ENCODE measurements at regions not wholly inside any gene's neighbourhood (a gene's known extent, or its start where the extent isn't known, plus 50 kb on each side); places are given as distances from the start of the nearest gene placed in this dataset.
"Not testable (repeated sequence)": the region's sequence is repeated elsewhere in the genome, so short reads cannot be mapped to it uniquely, and the experiment has no call there.

DNA sequence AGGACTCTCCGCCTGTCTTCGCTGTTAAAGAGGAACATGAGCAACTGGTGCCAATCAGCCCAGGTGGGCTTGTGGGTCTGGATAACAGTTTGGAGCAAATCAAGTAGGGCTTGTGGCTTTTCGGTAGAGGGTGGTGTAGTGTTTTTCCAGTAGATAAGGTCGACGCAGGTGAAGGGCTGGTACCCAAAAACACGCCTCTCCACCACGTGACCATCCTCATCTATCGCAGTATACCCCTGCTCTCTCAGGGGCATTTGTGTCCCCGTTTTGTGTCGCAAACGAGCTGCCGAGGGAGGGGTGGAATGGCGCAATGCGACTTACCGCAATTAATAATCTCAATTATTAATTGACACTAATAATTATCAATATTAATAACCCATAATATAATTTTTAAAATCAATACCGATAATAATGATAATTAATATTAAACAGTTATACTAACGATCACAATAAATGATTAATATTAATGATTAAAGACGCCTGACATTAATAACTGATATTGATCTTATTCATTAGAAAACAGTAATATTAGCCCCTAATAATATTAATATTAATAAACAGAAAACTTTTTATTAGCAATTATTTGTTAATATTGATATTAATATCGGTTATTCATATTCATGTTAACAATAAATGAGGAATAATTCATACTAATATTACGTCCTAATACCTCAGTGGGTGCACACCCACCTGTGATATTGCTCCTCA lies 130.8 kb downstream of the ADRA2C start:
- intact Hi-C loops (cut with micrococcal nuclease; ENCODE audit: unreplicated experiment); in situ Hi-C loops (cut with MboI); H3K27me3 ChIP-seq (replicated peaks in 1 of 2; ENCODE audit: control insufficient read depth in 2 of 2, insufficient read depth in 2 of 2, low read length in 1 of 2); H4K20me1 ChIP-seq (ENCODE audit: control insufficient read depth, insufficient read depth); H3K4me3 ChIP-seq; ATAC-seq; FAIRE-seq; H3K36me3 ChIP-seq (ENCODE audit: control insufficient read depth in 2 of 2, insufficient read depth in 2 of 2, low read length in 1 of 2); H3K79me2 ChIP-seq (ENCODE audit: control insufficient read depth, insufficient read depth, low read length); H3K9me3 ChIP-seq (replicated peaks; ENCODE audit: control insufficient read depth, insufficient read depth, low read length); H3K4me1 ChIP-seq (ENCODE audit: control insufficient read depth, insufficient read depth, low read length); RAD21 ChIA-PET (ENCODE audit: unreplicated experiment); SMC1A ChIA-PET (ENCODE audit: uncharacterized antibody, unreplicated experiment); CTCF ChIA-PET; DNase-seq (ENCODE audit: low read depth, low spot score); H3K27ac ChIP-seq (ENCODE audit: control insufficient read depth, insufficient read depth); H3K9ac ChIP-seq (ENCODE audit: control insufficient read depth, insufficient read depth, low read length); H3K4me2 ChIP-seq (ENCODE audit: control insufficient read depth, insufficient read depth); BruUV-seq (replicated peaks); POLR2A ChIA-PET; H2AFZ ChIP-seq (ENCODE audit: control insufficient read depth, low read depth, low read length): not testable (repeated sequence)
- WGBS (ENCODE audit: insufficient coverage, insufficient replicate concordance, low lambda C conversion rate, missing lambda C conversion rate) = 52% methylated on average over 20 of the region's 20 CpGs

DNA sequence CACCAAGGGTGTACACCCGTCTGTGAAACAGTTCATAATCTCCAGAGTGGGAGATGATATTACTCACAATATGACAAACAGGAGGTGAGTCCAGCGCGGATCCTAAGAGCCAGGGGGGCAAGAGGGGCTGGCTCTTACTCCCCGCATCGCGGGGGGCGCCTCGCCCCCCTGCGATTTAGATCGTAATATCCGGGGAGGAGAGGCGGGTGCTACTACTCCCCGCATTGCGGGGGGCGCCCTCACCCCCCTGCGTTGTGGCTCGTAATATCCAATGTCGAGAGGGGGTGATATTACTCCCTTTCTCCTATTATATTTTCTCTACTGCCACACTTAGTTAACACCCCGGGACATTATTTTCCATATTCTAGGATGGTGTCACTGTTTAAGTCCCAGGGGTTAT lies 131.9 kb downstream of the ADRA2C start:
- 48% methylated on average over 19 of the region's 19 CpGs for WGBS (ENCODE audit: insufficient coverage, insufficient replicate concordance, low lambda C conversion rate, missing lambda C conversion rate)
- Histone ChIP-seq H3K4me2 (ENCODE audit: control insufficient read depth, insufficient read depth) (no peak overlapping the region), H3K4me3 (no peak overlapping the region), H3K79me2 (ENCODE audit: control insufficient read depth, insufficient read depth, low read length) (no peaks in the 10 kb centered on the region), H3K27ac (ENCODE audit: control insufficient read depth, insufficient read depth) (no peak overlapping the region), H3K9me3 (replicated peaks; ENCODE audit: control insufficient read depth, insufficient read depth, low read length) (no peaks in the 10 kb centered on the region), H4K20me1 (ENCODE audit: control insufficient read depth, insufficient read depth) (no peaks in the 10 kb centered on the region), H3K9ac (ENCODE audit: control insufficient read depth, insufficient read depth, low read length) (no peak overlapping the region), H3K27me3 (replicated peaks in 1 of 2; ENCODE audit: control insufficient read depth in 2 of 2, insufficient read depth in 2 of 2, low read length in 1 of 2) (no peaks in the 10 kb centered on the region), H2AFZ (ENCODE audit: control insufficient read depth, low read depth, low read length) (no peak overlapping the region), H3K36me3 (ENCODE audit: control insufficient read depth in 2 of 2, insufficient read depth in 2 of 2, low read length in 1 of 2) (no peaks in the 10 kb centered on the region), H3K4me1 (ENCODE audit: control insufficient read depth, insufficient read depth, low read length) (no peaks in the 10 kb centered on the region)
- intact Hi-C loops (cut with micrococcal nuclease; ENCODE audit: unreplicated experiment) (no loop called here), in situ Hi-C loops (cut with MboI) (no loop called here)
- ATAC-seq (no peak), FAIRE-seq (no peak), DNase-seq (ENCODE audit: low read depth, low spot score) (no peak)
- ChIA-PET SMC1A (ENCODE audit: uncharacterized antibody, unreplicated experiment) (no interaction called here), RAD21 (ENCODE audit: unreplicated experiment) (no interaction called here), CTCF (no interaction called here), POLR2A (no interaction called here)
- TF ChIP-seq ZNF207 (IDR thresholded peaks at IDR 0.05; ENCODE audit: borderline replicate concordance) = no peak
- TF ChIP-seq JUNB (IDR thresholded peaks at IDR 0.05) = no peak
- TF ChIP-seq, protein P1, sequence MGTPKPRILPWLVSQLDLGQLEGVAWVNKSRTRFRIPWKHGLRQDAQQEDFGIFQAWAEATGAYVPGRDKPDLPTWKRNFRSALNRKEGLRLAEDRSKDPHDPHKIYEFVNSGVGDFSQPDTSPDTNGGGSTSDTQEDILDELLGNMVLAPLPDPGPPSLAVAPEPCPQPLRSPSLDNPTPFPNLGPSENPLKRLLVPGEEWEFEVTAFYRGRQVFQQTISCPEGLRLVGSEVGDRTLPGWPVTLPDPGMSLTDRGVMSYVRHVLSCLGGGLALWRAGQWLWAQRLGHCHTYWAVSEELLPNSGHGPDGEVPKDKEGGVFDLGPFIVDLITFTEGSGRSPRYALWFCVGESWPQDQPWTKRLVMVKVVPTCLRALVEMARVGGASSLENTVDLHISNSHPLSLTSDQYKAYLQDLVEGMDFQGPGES (IDR thresholded peaks at IDR 0.05) = no peak
- TF ChIP-seq SRF (IDR thresholded peaks at IDR 0.05; ENCODE audit: low read depth in 2 of 2, low read length in 2 of 2) = no peak
- no peak for TF ChIP-seq ZNF24 (IDR thresholded peaks at IDR 0.05)
- TF ChIP-seq YBX1 (IDR thresholded peaks at IDR 0.05) = no peak
- TF ChIP-seq GATAD2B (conservative IDR thresholded peaks at IDR 0.05; ENCODE audit: low read depth) = no peak
- TF ChIP-seq NR2C1 (IDR thresholded peaks at IDR 0.05) = no peak
- TF ChIP-seq RCOR1 (conservative IDR thresholded peaks at IDR 0.05; ENCODE audit: low read depth, low read length) = no peak
- TF ChIP-seq RB1 (IDR thresholded peaks at IDR 0.05; ENCODE audit: borderline replicate concordance) = no peak
- no peak for TF ChIP-seq NR2F1 (conservative IDR thresholded peaks at IDR 0.05)
- TF ChIP-seq, protein P2, sequence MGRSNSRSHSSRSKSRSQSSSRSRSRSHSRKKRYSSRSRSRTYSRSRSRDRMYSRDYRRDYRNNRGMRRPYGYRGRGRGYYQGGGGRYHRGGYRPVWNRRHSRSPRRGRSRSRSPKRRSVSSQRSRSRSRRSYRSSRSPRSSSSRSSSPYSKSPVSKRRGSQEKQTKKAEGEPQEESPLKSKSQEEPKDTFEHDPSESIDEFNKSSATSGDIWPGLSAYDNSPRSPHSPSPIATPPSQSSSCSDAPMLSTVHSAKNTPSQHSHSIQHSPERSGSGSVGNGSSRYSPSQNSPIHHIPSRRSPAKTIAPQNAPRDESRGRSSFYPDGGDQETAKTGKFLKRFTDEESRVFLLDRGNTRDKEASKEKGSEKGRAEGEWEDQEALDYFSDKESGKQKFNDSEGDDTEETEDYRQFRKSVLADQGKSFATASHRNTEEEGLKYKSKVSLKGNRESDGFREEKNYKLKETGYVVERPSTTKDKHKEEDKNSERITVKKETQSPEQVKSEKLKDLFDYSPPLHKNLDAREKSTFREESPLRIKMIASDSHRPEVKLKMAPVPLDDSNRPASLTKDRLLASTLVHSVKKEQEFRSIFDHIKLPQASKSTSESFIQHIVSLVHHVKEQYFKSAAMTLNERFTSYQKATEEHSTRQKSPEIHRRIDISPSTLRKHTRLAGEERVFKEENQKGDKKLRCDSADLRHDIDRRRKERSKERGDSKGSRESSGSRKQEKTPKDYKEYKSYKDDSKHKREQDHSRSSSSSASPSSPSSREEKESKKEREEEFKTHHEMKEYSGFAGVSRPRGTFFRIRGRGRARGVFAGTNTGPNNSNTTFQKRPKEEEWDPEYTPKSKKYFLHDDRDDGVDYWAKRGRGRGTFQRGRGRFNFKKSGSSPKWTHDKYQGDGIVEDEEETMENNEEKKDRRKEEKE (IDR thresholded peaks at IDR 0.05) = no peak
- TF ChIP-seq SUPT20H (IDR thresholded peaks at IDR 0.05; ENCODE audit: borderline replicate concordance, control insufficient read depth, low read depth, low read length) = no peak
- BruUV-seq (replicated peaks) = no TSS peak

Data from GM12878 (cell line).